Stimulated activated CD8-positive, alpha-beta memory T cell treated with anti-CD3 and anti-CD28 coated beads, Interleukin-4, amount 100 ng/mL, for 24 hours (primary cell): ENCODE measurements at regions not wholly inside any gene's neighbourhood (a gene's known extent, or its start where the extent isn't known, plus 50 kb on each side); places are given as distances from the start of the nearest gene placed in this dataset.
"Not testable (repeated sequence)": the region's sequence is repeated elsewhere in the genome, so short reads cannot be mapped to it uniquely, and the experiment has no call there.

ENCODE experiments used
- DNase-seq: peaks from one replicate; pipeline ENCODE4 v3.0.0-alpha.2; 2020; ENCODE audit warnings: low read depth

GRCh38 chr10:9848981-9849380 is 1168.7 kb upstream of the CELF2 start:
- no peak for DNase-seq

GRCh38 chr10:9850415-9850814 is 1167.3 kb upstream of the CELF2 start:
- no peak for DNase-seq

GRCh38 chr10:9851808-9852207 is 1165.9 kb upstream of the CELF2 start:
- no peak for DNase-seq

GRCh38 chr10:9853405-9854355 is 1164.0 kb upstream of the CELF2 start:
- DNase-seq = no peak

GRCh38 chr10:9855451-9855850 is 1162.2 kb upstream of the CELF2 start:
- DNase-seq = not testable (repeated sequence)

GRCh38 chr10:9858816-9859215 is 1158.9 kb upstream of the CELF2 start:
- DNase-seq = no peak

- DNase-seq = no peak
Observed at GRCh38 chr10:9860045-9860444, 1157.6 kb upstream of the CELF2 start.

- DNase-seq = no peak
Observed at GRCh38 chr10:9863559-9864121, 1154.0 kb upstream of the CELF2 start.

- no peak for DNase-seq
Observed at GRCh38 chr10:9868499-9868898, 1149.2 kb upstream of the CELF2 start.

- no peak for DNase-seq
Observed at GRCh38 chr10:9869205-9869604, 1148.5 kb upstream of the CELF2 start.

- no peak for DNase-seq
Observed at GRCh38 chr10:9869606-9870176, 1148.0 kb upstream of the CELF2 start.

- DNase-seq = no peak
Observed at GRCh38 chr10:9875353-9875752, 1142.3 kb upstream of the CELF2 start.

- no peak for DNase-seq
Observed at GRCh38 chr10:9877978-9878377, 1139.7 kb upstream of the CELF2 start.

GRCh38 chr10:9878383-9878782 is 1139.3 kb upstream of the CELF2 start:
- no peak for DNase-seq

- DNase-seq = no peak
Observed at GRCh38 chr10:9885761-9886160, 1131.9 kb upstream of the CELF2 start.

GRCh38 chr10:9886772-9887171 is 1130.9 kb upstream of the CELF2 start:
- no peak for DNase-seq

- no peak for DNase-seq
Observed at GRCh38 chr10:9895453-9895852, 1122.2 kb upstream of the CELF2 start.

- no peak for DNase-seq
Observed at GRCh38 chr10:9895981-9896380, 1121.7 kb upstream of the CELF2 start.

- DNase-seq = no peak
Observed at GRCh38 chr10:9898633-9899395, 1118.9 kb upstream of the CELF2 start.

GRCh38 chr10:9900751-9901150 is 1116.9 kb upstream of the CELF2 start:
- DNase-seq = no peak

GRCh38 chr10:9901971-9902370 is 1115.7 kb upstream of the CELF2 start:
- no peak for DNase-seq

- DNase-seq = no peak
Observed at GRCh38 chr10:9910446-9910845, 1107.2 kb upstream of the CELF2 start.
